ENCODE measurements at regions not wholly inside any gene's neighbourhood (a gene's known extent, or its start where the extent isn't known, plus 50 kb on each side); places are given as distances from the start of the nearest gene placed in this dataset.

- in situ Hi-C loops (cut with HindIII; ENCODE audit: low sequenced_read_pairs) = no loop called here
- no peak overlapping the region for H3K4me3 ChIP-seq (ENCODE audit: low read depth, low read length)
- no peak for DNase-seq (ENCODE audit: low read depth, low spot score)
- no peak for TF ChIP-seq CTCF (IDR thresholded peaks at IDR 0.05; ENCODE audit: low read depth, low read length)
Measured at GRCh38 chr11:37505406-37505805, 907.4 kb upstream of the RAG2 start.

DNA sequence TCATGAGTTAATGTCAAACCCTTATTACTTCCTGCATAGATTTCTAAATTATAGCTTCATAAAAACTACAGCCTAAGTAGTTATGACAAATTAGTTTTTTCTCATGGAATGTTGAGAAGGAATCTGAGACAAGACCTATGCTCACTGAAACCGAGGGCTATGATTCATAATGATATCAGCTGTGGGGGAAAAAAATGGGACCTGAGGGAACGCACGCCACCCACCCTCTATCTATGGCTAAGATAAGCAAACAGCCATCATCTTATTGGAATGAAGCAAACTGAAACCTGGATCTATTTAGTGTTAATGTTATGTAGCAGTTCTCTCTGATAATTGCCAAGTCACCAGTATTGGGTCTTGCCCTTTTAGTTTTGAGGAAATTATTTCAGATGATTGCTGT is 906.9 kb upstream of the RAG2 start:
- in situ Hi-C loops (cut with HindIII; ENCODE audit: low sequenced_read_pairs) = no loop called here
- DNase-seq (ENCODE audit: low read depth, low spot score) = peak; percentile 77
- TF ChIP-seq CTCF (IDR thresholded peaks at IDR 0.05; ENCODE audit: low read depth, low read length) = no peak
- H3K4me3 ChIP-seq (ENCODE audit: low read depth, low read length) = no peak overlapping the region

- peak; percentile 90 for DNase-seq (ENCODE audit: low read depth, low spot score)
- no peak overlapping the region for H3K4me3 ChIP-seq (ENCODE audit: low read depth, low read length)
- no peak for TF ChIP-seq CTCF (IDR thresholded peaks at IDR 0.05; ENCODE audit: low read depth, low read length)
- in situ Hi-C loops (cut with HindIII; ENCODE audit: low sequenced_read_pairs) = no loop called here
Measured at GRCh38 chr11:37504060-37504611, 906.1 kb upstream of the RAG2 start.

GRCh38 chr11:37503411-37504059 is 905.5 kb upstream of the RAG2 start:
- in situ Hi-C loops (cut with HindIII; ENCODE audit: low sequenced_read_pairs) = no loop called here
- DNase-seq (ENCODE audit: low read depth, low spot score) = no peak
- TF ChIP-seq CTCF (IDR thresholded peaks at IDR 0.05; ENCODE audit: low read depth, low read length) = no peak
- no peak overlapping the region for H3K4me3 ChIP-seq (ENCODE audit: low read depth, low read length)

- no peak overlapping the region for H3K4me3 ChIP-seq (ENCODE audit: low read depth, low read length)
- no peak for TF ChIP-seq CTCF (IDR thresholded peaks at IDR 0.05; ENCODE audit: low read depth, low read length)
- peak; percentile 19 for DNase-seq (ENCODE audit: low read depth, low spot score)
- in situ Hi-C loops (cut with HindIII; ENCODE audit: low sequenced_read_pairs) = no loop called here
Measured at GRCh38 chr11:37502202-37502601, 904.2 kb upstream of the RAG2 start.

GRCh38 chr11:37500425-37500824 is 902.4 kb upstream of the RAG2 start:
- no peak for DNase-seq (ENCODE audit: low read depth, low spot score)

More at GRCh38 chr11:37500425-37500824, 902.4 kb upstream of the RAG2 start:
- TF ChIP-seq CTCF (IDR thresholded peaks at IDR 0.05; ENCODE audit: low read depth, low read length) = no peak
- no peak overlapping the region for H3K4me3 ChIP-seq (ENCODE audit: low read depth, low read length)
- in situ Hi-C loops (cut with HindIII; ENCODE audit: low sequenced_read_pairs) = no loop called here
